ENCODE measurements at regions not wholly inside any gene's neighbourhood (a gene's known extent, or its start where the extent isn't known, plus 50 kb on each side); places are given as distances from the start of the nearest gene placed in this dataset.

DNA sequence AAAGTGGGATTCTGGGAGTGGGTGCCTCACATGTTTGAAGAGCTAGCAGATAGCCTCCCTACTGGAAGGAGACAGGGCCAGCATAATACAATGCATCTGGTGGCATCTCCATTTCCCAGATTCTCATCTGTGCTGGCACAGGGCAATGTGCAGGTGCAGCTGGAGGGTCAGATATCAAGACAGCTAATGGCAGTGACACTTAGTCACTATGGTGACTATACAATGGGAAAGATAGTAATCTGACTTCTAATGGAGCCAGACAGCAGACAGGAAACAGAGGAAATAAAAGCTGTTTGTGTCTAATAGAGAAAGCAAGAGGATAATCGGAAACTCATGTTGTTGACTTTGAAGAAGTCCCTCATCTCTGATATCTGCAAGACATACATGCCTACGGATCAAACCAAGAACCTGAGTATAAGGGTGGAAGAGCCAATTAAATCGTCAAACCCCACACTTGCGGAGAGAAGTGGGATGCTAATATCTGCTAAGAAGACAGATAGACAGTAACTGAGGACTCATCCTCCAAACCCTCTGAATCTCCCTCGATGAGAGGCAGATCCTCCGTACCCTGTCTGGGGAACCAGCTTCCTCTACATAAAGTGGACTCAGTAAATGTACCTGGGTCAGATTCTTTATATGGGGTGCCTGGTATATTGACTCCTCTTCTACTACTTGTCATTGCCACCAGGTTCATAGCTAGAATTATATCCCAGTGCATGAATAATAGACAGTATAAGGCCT is 692.7 kb downstream of the SOCS6 start:
- Histone ChIP-seq H3K36me3 (ENCODE audit: control insufficient read depth in 2 of 2, extremely low read depth in 1 of 2, insufficient read depth in 2 of 2, low read length in 2 of 2) (no peaks in the 10 kb centered on the region), H3K79me2 (ENCODE audit: control insufficient read depth, insufficient read depth, low read length) (no peaks in the 10 kb centered on the region), H3K9me3 (ENCODE audit: control insufficient read depth, low read depth, low read length) (peaks cover 4% of the 10 kb centered on the region), H3K9me1 (ENCODE audit: control insufficient read depth, extremely low read depth, insufficient read depth, low read length) (no peaks in the 10 kb centered on the region), H4K20me1 (ENCODE audit: control insufficient read depth, extremely low read depth, insufficient read depth, low read length) (no peaks in the 10 kb centered on the region), H3K4me3 (ENCODE audit: control insufficient read depth in 2 of 3, extremely low read depth in 1 of 3, insufficient read depth in 2 of 3, low read depth in 1 of 3, low read length in 3 of 3) (no peak overlapping the region), H3K27me3 (ENCODE audit: control insufficient read depth, extremely low read depth, insufficient read depth, low read length) (no peaks in the 10 kb centered on the region), H3K4me1 (ENCODE audit: control insufficient read depth, extremely low read depth, insufficient read depth, low read length) (no peaks in the 10 kb centered on the region), H3K4me2 (ENCODE audit: control insufficient read depth, extremely low read depth, insufficient read depth, low read depth, low read length) (no peak overlapping the region), H3K27ac (ENCODE audit: control insufficient read depth, insufficient read depth, low read length) (no peak overlapping the region), H3K9ac (ENCODE audit: control insufficient read depth, extremely low read depth, insufficient read depth, low read length) (no peak overlapping the region), H2AFZ (ENCODE audit: control insufficient read depth, low read length) (no peak overlapping the region)
- dilution Hi-C loops (cut with MboI; ENCODE audit: extremely low pct_ligation_motif_present, low sequenced_read_pairs): no loop called here
- TF ChIP-seq, protein P1, sequence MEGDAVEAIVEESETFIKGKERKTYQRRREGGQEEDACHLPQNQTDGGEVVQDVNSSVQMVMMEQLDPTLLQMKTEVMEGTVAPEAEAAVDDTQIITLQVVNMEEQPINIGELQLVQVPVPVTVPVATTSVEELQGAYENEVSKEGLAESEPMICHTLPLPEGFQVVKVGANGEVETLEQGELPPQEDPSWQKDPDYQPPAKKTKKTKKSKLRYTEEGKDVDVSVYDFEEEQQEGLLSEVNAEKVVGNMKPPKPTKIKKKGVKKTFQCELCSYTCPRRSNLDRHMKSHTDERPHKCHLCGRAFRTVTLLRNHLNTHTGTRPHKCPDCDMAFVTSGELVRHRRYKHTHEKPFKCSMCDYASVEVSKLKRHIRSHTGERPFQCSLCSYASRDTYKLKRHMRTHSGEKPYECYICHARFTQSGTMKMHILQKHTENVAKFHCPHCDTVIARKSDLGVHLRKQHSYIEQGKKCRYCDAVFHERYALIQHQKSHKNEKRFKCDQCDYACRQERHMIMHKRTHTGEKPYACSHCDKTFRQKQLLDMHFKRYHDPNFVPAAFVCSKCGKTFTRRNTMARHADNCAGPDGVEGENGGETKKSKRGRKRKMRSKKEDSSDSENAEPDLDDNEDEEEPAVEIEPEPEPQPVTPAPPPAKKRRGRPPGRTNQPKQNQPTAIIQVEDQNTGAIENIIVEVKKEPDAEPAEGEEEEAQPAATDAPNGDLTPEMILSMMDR (optimal IDR thresholded peaks at IDR 0.05 in 1 of 3, IDR thresholded peaks at IDR 0.05 in 1 of 3, conservative IDR thresholded peaks at IDR 0.05 in 1 of 3; ENCODE audit: extremely low read depth in 1 of 3, insufficient read depth in 2 of 3, low read length in 3 of 3): no peak
- no peak for TF ChIP-seq EZH2 (IDR thresholded peaks at IDR 0.05; ENCODE audit: low read length)
- no peak for FAIRE-seq
- DNase-seq (ENCODE audit: low read depth, low spot score): no peak

DNA sequence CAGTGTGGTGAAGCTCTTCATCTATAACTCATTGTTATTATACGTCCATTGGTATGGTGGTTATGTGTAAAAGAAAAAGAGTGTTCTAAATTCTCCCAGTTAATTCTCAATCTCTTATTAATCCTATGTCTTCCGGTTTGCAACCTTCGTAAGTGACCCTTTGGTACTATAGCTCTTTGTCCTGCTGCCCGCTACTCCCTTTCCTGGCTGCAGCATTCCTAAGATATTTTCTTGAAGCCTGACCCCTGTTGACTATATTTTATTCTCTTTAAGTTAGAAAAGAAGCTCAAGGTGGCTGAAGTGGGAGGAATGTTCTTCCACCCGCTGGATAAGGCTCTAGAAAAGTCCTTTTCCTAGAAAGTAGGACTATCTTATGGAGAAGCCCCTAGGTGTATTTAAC is 684.8 kb downstream of the SOCS6 start:
- H3K4me3 ChIP-seq (ENCODE audit: control insufficient read depth in 2 of 3, extremely low read depth in 1 of 3, insufficient read depth in 2 of 3, low read depth in 1 of 3, low read length in 3 of 3): no peak overlapping the region
- H3K27ac ChIP-seq (ENCODE audit: control insufficient read depth, insufficient read depth, low read length): no peak overlapping the region
- dilution Hi-C loops (cut with MboI; ENCODE audit: extremely low pct_ligation_motif_present, low sequenced_read_pairs): no loop called here
- no peaks in the 10 kb centered on the region for H3K36me3 ChIP-seq (ENCODE audit: control insufficient read depth in 2 of 2, extremely low read depth in 1 of 2, insufficient read depth in 2 of 2, low read length in 2 of 2)
- H3K4me1 ChIP-seq (ENCODE audit: control insufficient read depth, extremely low read depth, insufficient read depth, low read length): no peaks in the 10 kb centered on the region
- no peak for DNase-seq (ENCODE audit: low read depth, low spot score)
- H3K79me2 ChIP-seq (ENCODE audit: control insufficient read depth, insufficient read depth, low read length): no peaks in the 10 kb centered on the region
- H4K20me1 ChIP-seq (ENCODE audit: control insufficient read depth, extremely low read depth, insufficient read depth, low read length): no peaks in the 10 kb centered on the region
- no peaks in the 10 kb centered on the region for H3K9me1 ChIP-seq (ENCODE audit: control insufficient read depth, extremely low read depth, insufficient read depth, low read length)
- no peak overlapping the region for H2AFZ ChIP-seq (ENCODE audit: control insufficient read depth, low read length)
- H3K9me3 ChIP-seq (ENCODE audit: control insufficient read depth, low read depth, low read length): no peaks in the 10 kb centered on the region
- no peak for FAIRE-seq
- TF ChIP-seq, protein P1 (optimal IDR thresholded peaks at IDR 0.05 in 1 of 3, IDR thresholded peaks at IDR 0.05 in 1 of 3, conservative IDR thresholded peaks at IDR 0.05 in 1 of 3; ENCODE audit: extremely low read depth in 1 of 3, insufficient read depth in 2 of 3, low read length in 3 of 3): no peak
- no peak for TF ChIP-seq EZH2 (IDR thresholded peaks at IDR 0.05; ENCODE audit: low read length)
- H3K9ac ChIP-seq (ENCODE audit: control insufficient read depth, extremely low read depth, insufficient read depth, low read length): no peak overlapping the region
- H3K27me3 ChIP-seq (ENCODE audit: control insufficient read depth, extremely low read depth, insufficient read depth, low read length): no peaks in the 10 kb centered on the region
- H3K4me2 ChIP-seq (ENCODE audit: control insufficient read depth, extremely low read depth, insufficient read depth, low read depth, low read length): no peak overlapping the region
